ENCODE measurements at regions not wholly inside any gene's neighbourhood (a gene's known extent, or its start where the extent isn't known, plus 50 kb on each side); places are given as distances from the start of the nearest gene placed in this dataset.

- no peak for TF ChIP-seq CTCF (IDR thresholded peaks at IDR 0.05; ENCODE audit: insufficient read depth, low read depth, low read length)
- H3K27me3 ChIP-seq (ENCODE audit: control insufficient read depth, insufficient read depth, low read length): no peaks in the 10 kb centered on the region
- H3K4me3 ChIP-seq (ENCODE audit: low read depth, low read length): no peak overlapping the region
- no peak for DNase-seq (ENCODE audit: low read depth)
- ChIA-PET CTCF (interaction anchor here (1.5 kb wide), 1 partner anchor 19 kb away, joined by 4 read pairs; no protein-coding TSS in a partner anchor), POLR2A (no interaction called here)
- H3K36me3 ChIP-seq (ENCODE audit: control insufficient read depth, insufficient read depth, low read length): no peaks in the 10 kb centered on the region; the same call in 1 of the 2 replicates
Observed at GRCh38 chr2:217738061-217738460, 264.7 kb downstream of the TNS1 start.

GRCh38 chr2:217736776-217737550 is 265.8 kb downstream of the TNS1 start:
- TF ChIP-seq CTCF (IDR thresholded peaks at IDR 0.05; ENCODE audit: insufficient read depth, low read depth, low read length): no peak
- ChIA-PET CTCF (no interaction called here), POLR2A (no interaction called here)
- H3K27me3 ChIP-seq (ENCODE audit: control insufficient read depth, insufficient read depth, low read length): no peaks in the 10 kb centered on the region
- no peak for DNase-seq (ENCODE audit: low read depth)
- no peak overlapping the region for H3K4me3 ChIP-seq (ENCODE audit: low read depth, low read length)
- H3K36me3 ChIP-seq (ENCODE audit: control insufficient read depth, insufficient read depth, low read length): no peaks in the 10 kb centered on the region; the same call in 1 of the 2 replicates

GRCh38 chr2:217735899-217736298 is 266.9 kb downstream of the TNS1 start:
- Histone ChIP-seq H3K4me3 (ENCODE audit: low read depth, low read length) (no peak overlapping the region), H3K36me3 (ENCODE audit: control insufficient read depth, insufficient read depth, low read length) (no peaks in the 10 kb centered on the region; the same call in 1 of the 2 replicates), H3K27me3 (ENCODE audit: control insufficient read depth, insufficient read depth, low read length) (no peaks in the 10 kb centered on the region)
- no peak for TF ChIP-seq CTCF (IDR thresholded peaks at IDR 0.05; ENCODE audit: insufficient read depth, low read depth, low read length)
- ChIA-PET POLR2A (no interaction called here), CTCF (interaction anchor here (0.8 to 1.4 kb wide), 4 partner anchors 11 to 21 kb away, joined by 3 to 5 read pairs (median 4); no protein-coding TSS in a partner anchor)
- no peak for DNase-seq (ENCODE audit: low read depth)

GRCh38 chr2:217735034-217735433 is 267.8 kb downstream of the TNS1 start:
- H3K4me3 ChIP-seq (ENCODE audit: low read depth, low read length): no peak overlapping the region
- H3K36me3 ChIP-seq (ENCODE audit: control insufficient read depth, insufficient read depth, low read length): no peaks in the 10 kb centered on the region; the same call in 1 of the 2 replicates
- no peaks in the 10 kb centered on the region for H3K27me3 ChIP-seq (ENCODE audit: control insufficient read depth, insufficient read depth, low read length)
- ChIA-PET POLR2A (no interaction called here), CTCF (interaction anchor here (0.8 to 1.4 kb wide), 3 partner anchors 10 to 21 kb away, joined by 3 to 4 read pairs (median 3); no protein-coding TSS in a partner anchor)
- no peak for DNase-seq (ENCODE audit: low read depth)
- no peak for TF ChIP-seq CTCF (IDR thresholded peaks at IDR 0.05; ENCODE audit: insufficient read depth, low read depth, low read length)

- no peak overlapping the region for H3K4me3 ChIP-seq (ENCODE audit: low read depth, low read length)
- TF ChIP-seq CTCF (IDR thresholded peaks at IDR 0.05; ENCODE audit: insufficient read depth, low read depth, low read length): no peak
- H3K36me3 ChIP-seq (ENCODE audit: control insufficient read depth, insufficient read depth, low read length): no peaks in the 10 kb centered on the region; the same call in 1 of the 2 replicates
- CTCF ChIA-PET: interaction anchor here (1.0 to 1.4 kb wide), 3 partner anchors 10 to 52 kb away, joined by 3 read pairs; no protein-coding TSS in a partner anchor
- no peaks in the 10 kb centered on the region for H3K27me3 ChIP-seq (ENCODE audit: control insufficient read depth, insufficient read depth, low read length)
- DNase-seq (ENCODE audit: low read depth): no peak
- POLR2A ChIA-PET: interaction anchor here (0.6 to 0.9 kb wide), 2 partner anchors 10 to 90 kb away, joined by 4 to 6 read pairs; no protein-coding TSS in a partner anchor
Observed at GRCh38 chr2:217733461-217733860, 269.3 kb downstream of the TNS1 start.

All from BJ (cell line).